ENCODE measurements at regions not wholly inside any gene's neighbourhood (a gene's known extent, or its start where the extent isn't known, plus 50 kb on each side); places are given as distances from the start of the nearest gene placed in this dataset.

DNA sequence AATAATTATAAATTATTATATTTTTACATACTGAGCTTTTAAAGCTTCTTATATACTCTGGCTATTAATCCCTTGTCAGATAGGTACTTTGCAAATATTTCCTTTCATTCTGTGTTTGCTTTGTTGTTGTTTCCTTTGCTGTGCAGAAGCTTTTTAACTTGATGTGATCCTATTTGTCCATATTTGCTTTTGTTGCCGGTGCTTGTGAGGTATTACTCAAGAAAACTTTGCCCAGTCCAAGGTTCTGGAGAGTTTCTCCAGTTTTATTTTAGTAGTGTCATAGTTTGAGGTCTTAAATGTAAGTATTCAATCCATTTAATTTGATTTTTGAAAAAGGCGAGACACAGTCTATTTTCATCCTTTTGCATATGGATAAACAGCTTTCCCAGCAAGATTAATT, 1319.9 kb upstream of the PRR20A start (continued):
- TF ChIP-seq JAZF1 (CRISPR knock-in tag; IDR thresholded peaks at IDR 0.05), result no peak
- TF ChIP-seq ARID4B (CRISPR knock-in tag; IDR thresholded peaks at IDR 0.05; ENCODE audit: borderline replicate concordance), result no peak

DNA sequence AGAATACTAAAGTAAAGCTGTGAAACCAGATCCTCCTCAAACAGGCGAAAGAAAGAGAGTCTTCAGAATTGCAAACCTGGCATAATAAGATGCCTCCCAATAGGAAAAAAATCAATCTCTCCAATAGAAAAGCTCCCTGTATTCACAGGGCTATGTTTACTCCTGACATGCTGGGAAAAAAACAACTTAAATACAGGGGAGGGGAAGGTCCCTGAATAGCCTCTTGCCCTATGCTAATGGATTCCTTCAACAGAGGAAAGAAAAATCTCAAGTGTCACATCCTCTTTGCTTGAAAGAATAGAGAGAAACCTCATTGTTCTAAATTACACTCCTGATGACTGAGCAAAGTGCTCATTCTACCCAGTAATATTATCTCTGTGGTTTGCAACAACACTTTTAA, 1271.1 kb upstream of the PRR20A start:
- H3K9me3 Mint-ChIP-seq, result peaks cover 71% of the 10 kb centered on the region
- no peak overlapping the region for H3K4me3 Mint-ChIP-seq
- peak; percentile 32; the same call in 1 of the 2 replicates for ATAC-seq
- H3K4me1 Mint-ChIP-seq, result peaks cover 7% of the 10 kb centered on the region
- no peak overlapping the region for H3K27ac Mint-ChIP-seq
- POLR2A ChIA-PET, result no interaction called here
- CTCF ChIA-PET, result no interaction called here
- peaks cover 59% of the 10 kb centered on the region for H3K36me3 Mint-ChIP-seq
- H3K27me3 Mint-ChIP-seq (ENCODE audit: low read depth), result no peaks in the 10 kb centered on the region; the same call in 1 of the 2 replicates
- no peak for DNase-seq (ENCODE audit: low spot score)
- no peak for TF ChIP-seq ESRRA (CRISPR knock-in tag; IDR thresholded peaks at IDR 0.05; ENCODE audit: borderline replicate concordance)
- TF ChIP-seq CBFB (CRISPR knock-in tag; IDR thresholded peaks at IDR 0.05; ENCODE audit: low read depth), result no peak
- TF ChIP-seq ZNF671 (CRISPR knock-in tag; IDR thresholded peaks at IDR 0.05), result no peak
- TF ChIP-seq ATF2 (CRISPR knock-in tag; IDR thresholded peaks at IDR 0.05; ENCODE audit: borderline replicate concordance, low read depth), result no peak
- TF ChIP-seq NR1H2 (CRISPR knock-in tag; IDR thresholded peaks at IDR 0.05), result no peak
- TF ChIP-seq, protein P1, sequence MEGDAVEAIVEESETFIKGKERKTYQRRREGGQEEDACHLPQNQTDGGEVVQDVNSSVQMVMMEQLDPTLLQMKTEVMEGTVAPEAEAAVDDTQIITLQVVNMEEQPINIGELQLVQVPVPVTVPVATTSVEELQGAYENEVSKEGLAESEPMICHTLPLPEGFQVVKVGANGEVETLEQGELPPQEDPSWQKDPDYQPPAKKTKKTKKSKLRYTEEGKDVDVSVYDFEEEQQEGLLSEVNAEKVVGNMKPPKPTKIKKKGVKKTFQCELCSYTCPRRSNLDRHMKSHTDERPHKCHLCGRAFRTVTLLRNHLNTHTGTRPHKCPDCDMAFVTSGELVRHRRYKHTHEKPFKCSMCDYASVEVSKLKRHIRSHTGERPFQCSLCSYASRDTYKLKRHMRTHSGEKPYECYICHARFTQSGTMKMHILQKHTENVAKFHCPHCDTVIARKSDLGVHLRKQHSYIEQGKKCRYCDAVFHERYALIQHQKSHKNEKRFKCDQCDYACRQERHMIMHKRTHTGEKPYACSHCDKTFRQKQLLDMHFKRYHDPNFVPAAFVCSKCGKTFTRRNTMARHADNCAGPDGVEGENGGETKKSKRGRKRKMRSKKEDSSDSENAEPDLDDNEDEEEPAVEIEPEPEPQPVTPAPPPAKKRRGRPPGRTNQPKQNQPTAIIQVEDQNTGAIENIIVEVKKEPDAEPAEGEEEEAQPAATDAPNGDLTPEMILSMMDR (IDR thresholded peaks at IDR 0.05), result no peak
- no peak for TF ChIP-seq FOXP4 (CRISPR knock-in tag; IDR thresholded peaks at IDR 0.05)
- no peak for TF ChIP-seq ZNF423 (CRISPR knock-in tag; IDR thresholded peaks at IDR 0.05)
- no peak for TF ChIP-seq SMAD3 (CRISPR knock-in tag; IDR thresholded peaks at IDR 0.05; ENCODE audit: borderline replicate concordance)
- no peak for TF ChIP-seq ZNF232 (CRISPR knock-in tag; IDR thresholded peaks at IDR 0.05)
- TF ChIP-seq, protein P2, sequence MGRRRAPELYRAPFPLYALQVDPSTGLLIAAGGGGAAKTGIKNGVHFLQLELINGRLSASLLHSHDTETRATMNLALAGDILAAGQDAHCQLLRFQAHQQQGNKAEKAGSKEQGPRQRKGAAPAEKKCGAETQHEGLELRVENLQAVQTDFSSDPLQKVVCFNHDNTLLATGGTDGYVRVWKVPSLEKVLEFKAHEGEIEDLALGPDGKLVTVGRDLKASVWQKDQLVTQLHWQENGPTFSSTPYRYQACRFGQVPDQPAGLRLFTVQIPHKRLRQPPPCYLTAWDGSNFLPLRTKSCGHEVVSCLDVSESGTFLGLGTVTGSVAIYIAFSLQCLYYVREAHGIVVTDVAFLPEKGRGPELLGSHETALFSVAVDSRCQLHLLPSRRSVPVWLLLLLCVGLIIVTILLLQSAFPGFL (CRISPR knock-in tag; IDR thresholded peaks at IDR 0.05; ENCODE audit: borderline replicate concordance), result no peak
- TF ChIP-seq JUN (CRISPR knock-in tag; IDR thresholded peaks at IDR 0.05), result no peak
- TF ChIP-seq TEAD1 (CRISPR knock-in tag; IDR thresholded peaks at IDR 0.05), result no peak
- TF ChIP-seq, protein P3, sequence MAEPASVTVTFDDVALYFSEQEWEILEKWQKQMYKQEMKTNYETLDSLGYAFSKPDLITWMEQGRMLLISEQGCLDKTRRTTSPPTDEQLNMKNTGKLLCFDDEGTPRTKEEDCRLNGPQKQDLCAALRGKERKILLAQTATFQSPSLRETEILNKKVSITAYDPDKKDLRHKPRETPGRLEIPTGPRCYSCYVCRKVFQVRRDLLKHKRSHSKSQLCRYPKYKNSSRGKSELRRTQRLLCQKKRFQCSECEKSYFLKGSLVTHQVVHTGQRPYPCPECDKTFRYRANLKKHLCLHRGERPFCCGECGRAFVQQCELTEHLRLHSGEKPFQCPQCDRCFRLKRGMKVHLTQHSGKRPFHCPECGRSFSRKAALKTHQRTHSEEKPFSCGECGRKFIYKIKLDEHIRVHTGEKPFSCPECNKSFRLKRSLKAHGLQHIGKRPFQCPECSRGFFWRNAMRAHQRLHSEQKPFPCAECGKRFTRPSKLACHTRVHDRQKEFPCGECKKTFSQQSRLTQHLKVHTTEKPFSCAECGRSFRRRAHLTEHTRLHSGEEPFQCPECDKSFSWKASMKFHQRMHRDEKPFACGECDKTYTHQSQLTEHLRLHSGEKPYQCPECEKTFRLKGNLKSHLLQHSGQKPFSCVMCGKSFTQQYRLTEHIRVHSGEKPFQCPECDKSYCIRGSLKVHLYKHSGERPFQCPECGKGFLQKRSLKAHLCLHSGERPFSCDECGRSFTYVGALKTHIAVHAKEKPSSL (CRISPR knock-in tag; conservative IDR thresholded peaks at IDR 0.05), result no peak
- no peak for TF ChIP-seq NFE2L1 (CRISPR knock-in tag; IDR thresholded peaks at IDR 0.05)
- TF ChIP-seq STAT6 (CRISPR knock-in tag; conservative IDR thresholded peaks at IDR 0.05; ENCODE audit: low read depth), result no peak
